ENCODE measurements at regions not wholly inside any gene's neighbourhood (a gene's known extent, or its start where the extent isn't known, plus 50 kb on each side); places are given as distances from the start of the nearest gene placed in this dataset.
"Not testable (repeated sequence)": the region's sequence is repeated elsewhere in the genome, so short reads cannot be mapped to it uniquely, and the experiment has no call there.

GRCh38 chr7:145784809-145785780, 331.5 kb upstream of the CNTNAP2 start:
- Mint-ChIP-seq H3K27ac (no peak overlapping the region), H3K4me3 (no peak overlapping the region), H3K36me3 (no peaks in the 10 kb centered on the region), H3K9me3 (peaks cover 10 to 14% of the 10 kb centered on the region in 2 donors), H3K4me1 (no peaks in the 10 kb centered on the region), H3K27me3 (ENCODE audit: low read depth in 2 of 2) (no peaks in the 10 kb centered on the region)
- Histone ChIP-seq H3K27me3 (ENCODE audit: control insufficient read depth, insufficient read depth, low read length) (no peaks in the 10 kb centered on the region), H3K9me3 (ENCODE audit: control insufficient read depth, insufficient read depth, low read length) (peaks cover 3% of the 10 kb centered on the region), H3K4me3 (ENCODE audit: low read length) (no peak overlapping the region), H3K36me3 (ENCODE audit: control insufficient read depth, insufficient read depth, low read length) (no peaks in the 10 kb centered on the region), H3K27ac (ENCODE audit: low read length) (no peak overlapping the region), H3K4me1 (ENCODE audit: control insufficient read depth, insufficient read depth, low read length) (no peaks in the 10 kb centered on the region)
- no peak for DNase-seq
- 94% methylated on average over 18 of the region's 20 CpGs for WGBS (ENCODE audit: insufficient coverage)
- intact Hi-C loops (cut with micrococcal nuclease) = no loop called here
- ATAC-seq = no peak
- TF ChIP-seq CTCF (IDR thresholded peaks at IDR 0.05) = no peak

GRCh38 chr7:145781388-145781787, 335.2 kb upstream of the CNTNAP2 start:
- H3K4me1 Mint-ChIP-seq; H3K4me1 ChIP-seq (ENCODE audit: control insufficient read depth, insufficient read depth, low read length); H3K9me3 Mint-ChIP-seq; ATAC-seq; H3K27me3 Mint-ChIP-seq (ENCODE audit: low read depth in 2 of 2); H3K4me3 Mint-ChIP-seq; H3K27ac ChIP-seq (ENCODE audit: low read length); H3K9me3 ChIP-seq (ENCODE audit: control insufficient read depth, insufficient read depth, low read length); DNase-seq; H3K27me3 ChIP-seq (ENCODE audit: control insufficient read depth, insufficient read depth, low read length); H3K27ac Mint-ChIP-seq; H3K36me3 Mint-ChIP-seq; H3K4me3 ChIP-seq (ENCODE audit: low read length); H3K36me3 ChIP-seq (ENCODE audit: control insufficient read depth, insufficient read depth, low read length); intact Hi-C loops (cut with micrococcal nuclease): not testable (repeated sequence)
- WGBS (ENCODE audit: insufficient coverage) = 45% methylated on average over 1 of the region's 2 CpGs

GRCh38 chr7:145779140-145779539, 337.5 kb upstream of the CNTNAP2 start:
- Histone ChIP-seq H3K36me3 (ENCODE audit: control insufficient read depth, insufficient read depth, low read length) (no peaks in the 10 kb centered on the region), H3K4me1 (ENCODE audit: control insufficient read depth, insufficient read depth, low read length) (no peaks in the 10 kb centered on the region), H3K27me3 (ENCODE audit: control insufficient read depth, insufficient read depth, low read length) (no peaks in the 10 kb centered on the region), H3K4me3 (ENCODE audit: low read length) (no peak overlapping the region), H3K27ac (ENCODE audit: low read length) (no peak overlapping the region), H3K9me3 (ENCODE audit: control insufficient read depth, insufficient read depth, low read length) (peaks cover 4% of the 10 kb centered on the region)
- DNase-seq (no peak), ATAC-seq (no peak)
- H3K27me3 Mint-ChIP-seq (ENCODE audit: low read depth in 2 of 2) = no peaks in the 10 kb centered on the region
- no peak overlapping the region for H3K4me3 Mint-ChIP-seq
- TF ChIP-seq CTCF (IDR thresholded peaks at IDR 0.05) = no peak
- no peaks in the 10 kb centered on the region for H3K36me3 Mint-ChIP-seq
- no peaks in the 10 kb centered on the region for H3K4me1 Mint-ChIP-seq
- no CpG with 5 or more reads among the region's 2 CpGs for WGBS (ENCODE audit: insufficient coverage)
- intact Hi-C loops (cut with micrococcal nuclease) = no loop called here
- peaks cover 3 to 5% of the 10 kb centered on the region in 2 donors for H3K9me3 Mint-ChIP-seq
- H3K27ac Mint-ChIP-seq = no peak overlapping the region

- WGBS (ENCODE audit: insufficient coverage) = no CpG with 5 or more reads among the region's 2 CpGs
Measured at GRCh38 chr7:145774777-145775176, 341.8 kb upstream of the CNTNAP2 start.

More at GRCh38 chr7:145774777-145775176, 341.8 kb upstream of the CNTNAP2 start:
- no peak overlapping the region for H3K4me3 ChIP-seq (ENCODE audit: low read length)
- H3K36me3 ChIP-seq (ENCODE audit: control insufficient read depth, insufficient read depth, low read length) = no peaks in the 10 kb centered on the region
- ATAC-seq (no peak), DNase-seq (no peak)
- intact Hi-C loops (cut with micrococcal nuclease) = no loop called here
- peaks cover 3% of the 10 kb centered on the region for H3K9me3 ChIP-seq (ENCODE audit: control insufficient read depth, insufficient read depth, low read length)
- Mint-ChIP-seq H3K27ac (no peak overlapping the region), H3K4me1 (no peaks in the 10 kb centered on the region), H3K9me3 (peaks cover 7 to 13% of the 10 kb centered on the region in 2 donors), H3K4me3 (no peak overlapping the region), H3K27me3 (ENCODE audit: low read depth in 2 of 2) (no peaks in the 10 kb centered on the region), H3K36me3 (peaks cover 5% of the 10 kb centered on the region)
- no peaks in the 10 kb centered on the region for H3K27me3 ChIP-seq (ENCODE audit: control insufficient read depth, insufficient read depth, low read length)
- H3K4me1 ChIP-seq (ENCODE audit: control insufficient read depth, insufficient read depth, low read length) = no peaks in the 10 kb centered on the region
- no peak overlapping the region for H3K27ac ChIP-seq (ENCODE audit: low read length)
- no peak for TF ChIP-seq CTCF (IDR thresholded peaks at IDR 0.05)
